ENCODE measurements at regions not wholly inside any gene's neighbourhood (a gene's known extent, or its start where the extent isn't known, plus 50 kb on each side); places are given as distances from the start of the nearest gene placed in this dataset.

GRCh38 chrX:9133426-9133825 is 99.5 kb upstream of the FAM9B start:
- ATAC-seq (ENCODE audit: low read depth) = peak; percentile 48; the same call in 1 of the 2 replicates
- no CpG with 5 or more reads among the region's 1 CpG for WGBS, 2 experiments (ENCODE audit: extremely low coverage in 2 of 2, insufficient read length in 1 of 2)
- no peak overlapping the region for H3K4me2 ChIP-seq (ENCODE audit: low read depth, low read length)
- H3K27ac ChIP-seq (ENCODE audit: insufficient read depth, low read length) = no peak overlapping the region
- H3K14ac ChIP-seq (replicated peaks; ENCODE audit: low read depth, low read length) = 0 out of 2 replicates have a peak overlapping the region, but pooled peaks have one; percentile 37
- no peaks in the 10 kb centered on the region for H3K27me3 ChIP-seq (ENCODE audit: control insufficient read depth, insufficient read depth, low read length)
- dilution Hi-C loops (cut with HindIII; ENCODE audit: low sequenced_read_pairs, unreplicated experiment) = no loop called here
- peak; percentile 64 for DNase-seq
- ChIA-PET CTCF (interaction anchor here (0.6 kb wide), 1 partner anchor 961 kb away, joined by 3 read pairs; no protein-coding TSS in a partner anchor), POLR2A (ENCODE audit: unreplicated experiment) (no interaction called here)
- intact Hi-C loops (cut with micrococcal nuclease) = no loop called here
- H3K56ac ChIP-seq (ENCODE audit: extremely low read depth, insufficient read depth, low read length) = no peak overlapping the region
- H3K9ac ChIP-seq (ENCODE audit: low read depth, low read length) = no peak overlapping the region
- no peaks in the 10 kb centered on the region for H3K36me3 ChIP-seq (ENCODE audit: control insufficient read depth, insufficient read depth, low read length)
- no peak overlapping the region; the same call in 1 of the 2 replicates for H3K18ac ChIP-seq (ENCODE audit: low read depth, low read length)
- no peaks in the 10 kb centered on the region for H3K79me1 ChIP-seq (ENCODE audit: low read depth in 1 of 2, low read length in 2 of 2)
- H2BK20ac ChIP-seq (ENCODE audit: low read depth, low read length) = peak overlapping the region; percentile 77
- no TSS peak for BruUV-seq (replicated peaks)
- H2BK15ac ChIP-seq (ENCODE audit: low read depth, low read length) = peak overlapping the region; percentile 32; the same call in 1 of the 3 replicates
- H3K23ac ChIP-seq (ENCODE audit: low read depth, low read length) = peak overlapping the region; percentile 24; the same call in 1 of the 2 replicates
- TF ChIP-seq MXI1 (IDR thresholded peaks at IDR 0.05; ENCODE audit: borderline replicate concordance, low read depth, low read length) (no peak), CEBPB (IDR thresholded peaks at IDR 0.05; ENCODE audit: low read depth, low read length) (no peak), POLR2A (IDR thresholded peaks at IDR 0.05; ENCODE audit: low read depth, low read length) (no peak), MAFK (IDR thresholded peaks at IDR 0.05; ENCODE audit: low read depth, low read length) (no peak), FOS (IDR thresholded peaks at IDR 0.05; ENCODE audit: low read depth, low read length) (peak; percentile 16; the same call in 1 of the 2 replicates)
- no peaks in the 10 kb centered on the region for H3K9me3 ChIP-seq (ENCODE audit: control insufficient read depth, insufficient read depth, low read length)
- H4K5ac ChIP-seq (ENCODE audit: low read depth, low read length) = no peak overlapping the region
- 0 out of 2 replicates have a peak overlapping the region, but pooled peaks have one; percentile 28 for H2AK5ac ChIP-seq (ENCODE audit: low read depth, low read length)
- peaks cover 7% of the 10 kb centered on the region; the same call in 1 of the 2 replicates for H3K9me1 ChIP-seq (ENCODE audit: insufficient read depth, low read length)
- peak overlapping the region; percentile 36; the same call in 1 of the 2 replicates for H3K4ac ChIP-seq (ENCODE audit: low read depth, low read length)
- no peak overlapping the region for H2AK9ac ChIP-seq (replicated peaks; ENCODE audit: low read depth, low read length, poor library complexity)
- in situ Hi-C loops (cut with MboI; ENCODE audit: low sequenced_read_pairs) = no loop called here
- no peak overlapping the region; a peak in 1 of 4 replicates for H4K8ac ChIP-seq (ENCODE audit: low read depth in 2 of 2, low read length in 2 of 2)
- peak overlapping the region; percentile 70; the same call in 1 of the 2 replicates for H2BK120ac ChIP-seq (ENCODE audit: low read depth, low read length)
- no peak overlapping the region for H3K4me3 ChIP-seq (ENCODE audit: insufficient read depth, low read depth, low read length)
- no peak overlapping the region for H2AFZ ChIP-seq (replicated peaks; ENCODE audit: low read length, poor library complexity)
- no peaks in the 10 kb centered on the region for H4K20me1 ChIP-seq (ENCODE audit: insufficient read depth, low read length)
- H3K4me1 ChIP-seq (ENCODE audit: control insufficient read depth, insufficient read depth, low read length) = peaks cover 2% of the 10 kb centered on the region
- H2BK5ac ChIP-seq (ENCODE audit: low read depth, low read length, poor library complexity, severe bottlenecking) = no peak overlapping the region
- no peak overlapping the region for H4K91ac ChIP-seq (ENCODE audit: insufficient read depth, low read depth, low read length)

Measured in IMR-90 (cell line).